K562 (cell line): ENCODE measurements at regions not wholly inside any gene's neighbourhood (a gene's known extent, or its start where the extent isn't known, plus 50 kb on each side); places are given as distances from the start of the nearest gene placed in this dataset.

Experiments
- ATAC-seq: fragments of 200-7000 bp; cut with Tn5 transposase; 3 replicates; pipeline ENCODE4 v1.9.1; 2020; ENCODE audit warnings: moderate library complexity
- BruUV-seq: library from RNA; stranded (reverse); fragments of 400-500 nt; replicated peaks from 2 replicates; lab custom pipeline; 2021; lab: Mats Ljungman, UMichigan
- CTCF ChIA-PET: fragments of 300-600 bp; formaldehyde crosslinking; extraction: SDS; loops from one replicate; lab custom pipeline; 2021; ENCODE audit warnings: low intra/inter-chr PET ratio; lab: Yijun Ruan, JAX
- POLR2A ChIA-PET: fragments of 300-600, 350-650 bp; sonication (Branson Sonifier 250); formaldehyde crosslinking; extraction: SDS; loops from one replicate; lab custom pipeline; 2021; ENCODE audit warnings: antibody characterized with exemption, inconsistent platforms; lab: Yijun Ruan, JAX
- DNase-seq, 4 experiments: peaks; one replicate each; pipeline versions ENCODE4 v3.0.0 to v3.0.0-alpha.2; 2011 to 2018; ENCODE audit warnings: low spot score in 3 of 4, mixed read lengths in 3 of 4; ENCODE audit errors: extremely low read depth in 1 of 4
- FAIRE-seq: peaks from 2 replicates; lab custom pipeline; 2011; peaks lifted over from hg19 to GRCh38; lab: Jason Lieb, UNC
- H2AFZ ChIP-seq: 2 replicates; pipeline ENCODE4 v1.6.0; 2011; ENCODE audit warnings: low read depth, low read length, control low read depth, inconsistent platforms
- H3K27ac ChIP-seq: fragments of 200-600 bp; 3 replicates; pipeline ENCODE4 v1.8.0; 2011; ENCODE audit warnings: low read depth, mild to moderate bottlenecking, control low read depth, inconsistent platforms, low read length, moderate library complexity, mixed read lengths; ENCODE audit errors: extremely low read depth
- H3K27me3 ChIP-seq, 2 experiments: fragments of 300-600 bp in 1 of 2; 2 replicates in 1 of 2; 3 replicates in 1 of 2; pipeline versions ENCODE4 v1.6.0 to v1.8.0; 2011; ENCODE audit warnings: inconsistent platforms in 2 of 2, low read length in 2 of 2, mild to moderate bottlenecking in 1 of 2, mixed read lengths in 1 of 2, moderate library complexity in 1 of 2; ENCODE audit not compliant: control insufficient read depth in 2 of 2, insufficient read depth in 2 of 2
- H3K36me3 ChIP-seq: fragments of 300-600 bp; 3 replicates; pipeline ENCODE4 v1.8.0; 2011; ENCODE audit warnings: mild to moderate bottlenecking, low read length, inconsistent platforms; ENCODE audit not compliant: control insufficient read depth, insufficient read depth
- H3K4me1 ChIP-seq, 2 experiments: fragments of 200-600 bp in 1 of 2; replicated peaks in 1 of 2; 2 replicates in 1 of 2; 3 replicates in 1 of 2; pipeline versions ENCODE4 v1.5.1 to v1.8.0; 2011; ENCODE audit warnings: inconsistent platforms in 2 of 2, low read length in 2 of 2, mild to moderate bottlenecking in 1 of 2, mixed read lengths in 1 of 2, moderate library complexity in 1 of 2; ENCODE audit not compliant: control insufficient read depth in 2 of 2, insufficient read depth in 2 of 2
- H3K4me2 ChIP-seq: 2 replicates; pipeline ENCODE4 v1.6.1; 2011; ENCODE audit warnings: low read length, control low read depth, inconsistent platforms, mixed read lengths; ENCODE audit not compliant: insufficient read depth
- H3K4me3 ChIP-seq: fragments of 200-600 bp; sonication (generic), shearing (Covaris generic); 2 replicates; pipeline ENCODE4 v1.5.1; 2016; ENCODE audit warnings: control low read depth, inconsistent platforms
- H3K79me2 ChIP-seq: fragments of 200-600 bp; 3 replicates; pipeline ENCODE4 v1.8.0; 2011; ENCODE audit warnings: low read length, inconsistent platforms; ENCODE audit not compliant: control insufficient read depth, insufficient read depth
- H3K9ac ChIP-seq, 2 experiments: 2 replicates each; pipeline versions ENCODE4 v1.6.0 to v1.6.1; 2011; ENCODE audit warnings: low read depth in 2 of 2, low read length in 2 of 2, control low read depth in 1 of 2, inconsistent platforms in 1 of 2, mild to moderate bottlenecking in 1 of 2, mixed read lengths in 1 of 2; ENCODE audit not compliant: insufficient read depth in 1 of 2
- H3K9me1 ChIP-seq: one replicate; pipeline ENCODE4 v1.6.0; 2011; ENCODE audit warnings: inconsistent platforms, mild to moderate bottlenecking, low read length, moderate library complexity; ENCODE audit not compliant: control insufficient read depth, insufficient read depth
- H3K9me3 ChIP-seq: replicated peaks from 2 replicates; pipeline ENCODE4 v1.5.1; 2011; ENCODE audit warnings: low read depth, low read length, inconsistent platforms; ENCODE audit not compliant: control insufficient read depth, insufficient read depth
- H4K20me1 ChIP-seq: replicated peaks from 2 replicates; pipeline ENCODE4 v1.6.1; 2011; ENCODE audit warnings: low read length, inconsistent platforms, mixed read lengths; ENCODE audit not compliant: control insufficient read depth, insufficient read depth
- BACH1 ChIP-seq: fragments of 200-800 bp; sonication (Bioruptor generic); IDR thresholded peaks from 2 replicates; pipeline ENCODE4 v1.6.1; 2016; ENCODE audit warnings: missing genetic modification characterization, missing compliant biosample characterization
- GABPB1 ChIP-seq: sonication (generic); formaldehyde crosslinking; IDR thresholded peaks from 2 replicates; pipeline ENCODE4 v1.8.0; 2022; ENCODE audit warnings: mild to moderate bottlenecking, missing genetic modification reagents
- ILK ChIP-seq: fragments of 450-650 bp; IDR thresholded peaks from 2 replicates; pipeline ENCODE4 v1.6.1; 2016; ENCODE audit warnings: missing genetic modification characterization, low read depth, mild to moderate bottlenecking, missing compliant biosample characterization, moderate library complexity, borderline replicate concordance
- MIER1 ChIP-seq: fragments of 450-650 bp; IDR thresholded peaks from 2 replicates; pipeline ENCODE4 v1.6.1; 2016; ENCODE audit warnings: antibody characterized with exemption, mild to moderate bottlenecking, low read depth
- ZNF253 ChIP-seq: fragments of 250-450 bp; sonication (Bioruptor Pico); conservative IDR thresholded peaks from 2 replicates; pipeline ENCODE4 v1.6.1; 2021; ENCODE audit warnings: mild to moderate bottlenecking
- ZNF280A ChIP-seq: fragments of 450-650 bp; IDR thresholded peaks from 2 replicates; pipeline ENCODE4 v1.6.1; 2018; ENCODE audit warnings: mild to moderate bottlenecking, low read depth; ENCODE audit not compliant: partially characterized antibody
- ZNF316 ChIP-seq: fragments of 450-650 bp; IDR thresholded peaks from 2 replicates; pipeline ENCODE4 v1.6.1; 2016
- ZNF766 ChIP-seq: fragments of 200-800 bp; sonication (Bioruptor generic); conservative IDR thresholded peaks from 2 replicates; pipeline ENCODE4 v1.6.1; 2016; ENCODE audit warnings: missing genetic modification characterization, missing compliant biosample characterization
- ZNF79 ChIP-seq: fragments of 250-450 bp; sonication (Bioruptor Pico); IDR thresholded peaks from 2 replicates; pipeline ENCODE4 v1.4.0; 2020; ENCODE audit warnings: low read depth, mild to moderate bottlenecking, moderate library complexity
- WGBS: fragments of 100-300 bp; shearing (Covaris generic); methylation state at CpG from one replicate; pipeline ENCODE4 v1.1.6; 2016; ENCODE audit warnings: low coverage, mixed read lengths; ENCODE audit not compliant: insufficient coverage; ENCODE audit errors: missing lambda C conversion rate; 5-methylcytosine and 5-hydroxymethylcytosine counted together
- in situ Hi-C: fragments of 300-500 bp; cut with MboI; formaldehyde crosslinking; loops from 4 replicates; pipeline ENCODE4 v1.15.0; 2018; ENCODE audit warnings: inconsistent platforms, mixed read lengths
- intact Hi-C: fragments of 100-400 bp; cut with micrococcal nuclease; formaldehyde crosslinking; loops from 2 replicates; pipeline ENCODE4 v1.14.2; 2022
- TF ChIP-seq, protein P1 (sequence below): sonication (generic); formaldehyde crosslinking; IDR thresholded peaks from 2 replicates; pipeline ENCODE4 v1.8.1; 2023; ENCODE audit warnings: mild to moderate bottlenecking, missing genetic modification reagents

DNA sequence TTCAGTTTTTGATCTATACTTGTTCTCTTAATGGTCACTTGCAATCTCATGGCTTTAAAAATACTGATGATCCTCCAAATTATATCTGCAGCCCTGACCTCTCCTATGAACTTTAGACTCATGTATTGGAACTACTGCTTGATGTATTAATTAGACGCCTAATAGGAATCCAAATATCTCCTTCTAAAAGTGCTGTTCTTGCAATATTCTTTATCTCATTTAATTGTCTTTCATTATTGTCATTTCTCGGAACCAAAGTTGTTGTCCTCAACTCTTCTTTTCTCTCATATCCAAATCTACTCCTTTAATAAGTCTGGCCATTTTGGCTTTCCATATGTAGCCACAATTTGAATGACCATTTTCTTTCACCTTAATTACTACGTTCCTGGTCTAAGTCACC is 907.6 kb upstream of the SEL1L start:
- no peak for DNase-seq
- Histone ChIP-seq H3K9ac (no peak overlapping the region), H3K4me2 (no peak overlapping the region), H3K79me2 (no peaks in the 10 kb centered on the region), H3K4me1 (no peaks in the 10 kb centered on the region), H3K4me3 (no peak overlapping the region)
- FAIRE-seq: no peak
- POLR2A ChIA-PET: no interaction called here
- no peak for ATAC-seq
- intact Hi-C loops: no loop called here
- no TSS peak for BruUV-seq
- TF ChIP-seq ZNF316 (peak; percentile 4; the same call in 1 of the 2 replicates), MIER1 (no peak)
- TF ChIP-seq, all 486 proteins: peak for 1
- no peaks in the 10 kb centered on the region for H3K9me1 ChIP-seq
- CTCF ChIA-PET: no interaction called here
- H3K9me3 ChIP-seq: no peaks in the 10 kb centered on the region; the same call in 1 of the 2 replicates
- no peak overlapping the region for H3K27ac ChIP-seq
- no peaks in the 10 kb centered on the region for H3K36me3 ChIP-seq
- no peaks in the 10 kb centered on the region for H4K20me1 ChIP-seq
- H2AFZ ChIP-seq: no peak overlapping the region
- no peaks in the 10 kb centered on the region for H3K27me3 ChIP-seq
- 3% methylated on average over 3 of the region's 3 CpGs for WGBS
- in situ Hi-C loops: no loop called here

- Histone ChIP-seq H3K27me3 (no peaks in the 10 kb centered on the region), H3K9me1 (no peaks in the 10 kb centered on the region), H3K9ac (no peak overlapping the region), H3K36me3 (no peaks in the 10 kb centered on the region), H3K27ac (no peak overlapping the region), H2AFZ (no peak overlapping the region), H3K79me2 (no peaks in the 10 kb centered on the region), H3K4me3 (no peak overlapping the region), H3K4me1 (no peaks in the 10 kb centered on the region), H3K4me2 (no peak overlapping the region), H3K9me3 (no peaks in the 10 kb centered on the region; the same call in 1 of the 2 replicates), H4K20me1 (no peaks in the 10 kb centered on the region)
- DNase-seq (no peak), ATAC-seq (no peak), FAIRE-seq (no peak)
- CTCF ChIA-PET: no interaction called here
- BruUV-seq: no TSS peak
- in situ Hi-C loops: no loop called here
- POLR2A ChIA-PET: no interaction called here
- intact Hi-C loops: no loop called here
- WGBS: 3% methylated on average over 5 of the region's 5 CpGs
- TF ChIP-seq BACH1 (tag): no peak
- no peak for TF ChIP-seq ILK
- TF ChIP-seq ZNF280A: no peak
- no peak for TF ChIP-seq ZNF766
- no peak for TF ChIP-seq ZNF79 (CRISPR knock-in tag)
- no peak for TF ChIP-seq ZNF253 (CRISPR knock-in tag)
- TF ChIP-seq, protein P1, sequence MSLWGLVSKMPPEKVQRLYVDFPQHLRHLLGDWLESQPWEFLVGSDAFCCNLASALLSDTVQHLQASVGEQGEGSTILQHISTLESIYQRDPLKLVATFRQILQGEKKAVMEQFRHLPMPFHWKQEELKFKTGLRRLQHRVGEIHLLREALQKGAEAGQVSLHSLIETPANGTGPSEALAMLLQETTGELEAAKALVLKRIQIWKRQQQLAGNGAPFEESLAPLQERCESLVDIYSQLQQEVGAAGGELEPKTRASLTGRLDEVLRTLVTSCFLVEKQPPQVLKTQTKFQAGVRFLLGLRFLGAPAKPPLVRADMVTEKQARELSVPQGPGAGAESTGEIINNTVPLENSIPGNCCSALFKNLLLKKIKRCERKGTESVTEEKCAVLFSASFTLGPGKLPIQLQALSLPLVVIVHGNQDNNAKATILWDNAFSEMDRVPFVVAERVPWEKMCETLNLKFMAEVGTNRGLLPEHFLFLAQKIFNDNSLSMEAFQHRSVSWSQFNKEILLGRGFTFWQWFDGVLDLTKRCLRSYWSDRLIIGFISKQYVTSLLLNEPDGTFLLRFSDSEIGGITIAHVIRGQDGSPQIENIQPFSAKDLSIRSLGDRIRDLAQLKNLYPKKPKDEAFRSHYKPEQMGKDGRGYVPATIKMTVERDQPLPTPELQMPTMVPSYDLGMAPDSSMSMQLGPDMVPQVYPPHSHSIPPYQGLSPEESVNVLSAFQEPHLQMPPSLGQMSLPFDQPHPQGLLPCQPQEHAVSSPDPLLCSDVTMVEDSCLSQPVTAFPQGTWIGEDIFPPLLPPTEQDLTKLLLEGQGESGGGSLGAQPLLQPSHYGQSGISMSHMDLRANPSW (CRISPR knock-in tag): no peak
- no peak for TF ChIP-seq GABPB1 (CRISPR knock-in tag)
Observed at GRCh38 chr14:82445810-82446570, 912.3 kb upstream of the SEL1L start.
